AG04449 (cell line): ENCODE measurements at regions not wholly inside any gene's neighbourhood (a gene's known extent, or its start where the extent isn't known, plus 50 kb on each side); places are given as distances from the start of the nearest gene placed in this dataset.
"Not testable (repeated sequence)": the region's sequence is repeated elsewhere in the genome, so short reads cannot be mapped to it uniquely, and the experiment has no call there.

Experiments used
- CTCF ChIA-PET: fragments of 350-600 bp; formaldehyde crosslinking; extraction: SDS; loops from one replicate; lab custom pipeline; 2021; ENCODE audit warnings: antibody characterized with exemption; lab: Yijun Ruan, JAX
- POLR2A ChIA-PET: fragments of 400-600, 350-600 bp; formaldehyde crosslinking; extraction: SDS; loops from one replicate; lab custom pipeline; 2020; ENCODE audit warnings: antibody characterized with exemption, inconsistent platforms; lab: Yijun Ruan, JAX
- DNase-seq: peaks from one replicate; pipeline ENCODE4 v3.0.0-alpha.2; 2010; ENCODE audit warnings: low read depth, low spot score
- H3K4me3 ChIP-seq: 2 replicates; pipeline ENCODE4 v1.5.1; 2011; ENCODE audit warnings: low read depth, mild to moderate bottlenecking, control low read depth, low read length
- TF ChIP-seq, protein P1 (sequence below): IDR thresholded peaks from one replicate; pipeline ENCODE4 v1.5.1; 2011; ENCODE audit warnings: mild to moderate bottlenecking, moderate library complexity, low read length, control low read depth, inconsistent platforms; ENCODE audit not compliant: insufficient read depth; ENCODE audit errors: missing control alignments

DNA sequence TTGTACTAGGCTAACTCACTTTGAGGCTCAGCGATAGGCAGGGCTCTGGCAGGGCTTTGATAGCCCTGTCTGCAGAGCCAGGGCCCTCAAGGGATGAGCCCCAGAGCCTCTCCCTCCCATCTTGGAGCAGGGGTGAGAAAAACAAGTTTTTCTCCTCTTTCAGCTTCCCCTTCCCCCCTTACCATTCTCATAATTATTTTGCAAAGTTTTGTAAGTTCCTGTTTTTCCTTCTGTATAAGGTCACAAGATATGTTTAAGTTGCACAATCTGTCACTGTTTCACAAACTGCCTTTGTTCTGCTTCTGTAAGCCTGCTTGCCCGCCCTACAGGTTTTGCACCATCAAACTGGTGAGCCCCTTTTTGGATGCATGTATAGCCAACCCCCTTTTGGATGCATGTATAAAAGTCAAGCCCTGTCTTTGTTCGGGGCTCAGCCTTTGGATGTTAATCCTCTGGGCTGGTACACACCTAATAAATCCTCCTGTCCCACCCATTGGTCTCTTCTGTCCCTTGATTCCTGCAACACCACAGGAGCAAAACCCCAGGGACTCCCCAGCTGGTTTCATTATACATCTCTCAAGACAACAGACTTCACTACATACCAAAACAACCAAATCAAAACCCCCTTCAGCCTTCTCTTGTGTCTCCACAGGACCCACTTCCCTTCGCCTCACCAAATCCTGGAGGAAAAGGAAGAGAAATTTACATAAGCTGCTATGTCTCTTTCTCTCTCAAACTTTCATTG, 52.5 kb upstream of the RESF1 start:
- ChIA-PET CTCF (no interaction called here), POLR2A (no interaction called here)
- no peak for DNase-seq
- H3K4me3 ChIP-seq: no peak overlapping the region
- TF ChIP-seq, protein P1, sequence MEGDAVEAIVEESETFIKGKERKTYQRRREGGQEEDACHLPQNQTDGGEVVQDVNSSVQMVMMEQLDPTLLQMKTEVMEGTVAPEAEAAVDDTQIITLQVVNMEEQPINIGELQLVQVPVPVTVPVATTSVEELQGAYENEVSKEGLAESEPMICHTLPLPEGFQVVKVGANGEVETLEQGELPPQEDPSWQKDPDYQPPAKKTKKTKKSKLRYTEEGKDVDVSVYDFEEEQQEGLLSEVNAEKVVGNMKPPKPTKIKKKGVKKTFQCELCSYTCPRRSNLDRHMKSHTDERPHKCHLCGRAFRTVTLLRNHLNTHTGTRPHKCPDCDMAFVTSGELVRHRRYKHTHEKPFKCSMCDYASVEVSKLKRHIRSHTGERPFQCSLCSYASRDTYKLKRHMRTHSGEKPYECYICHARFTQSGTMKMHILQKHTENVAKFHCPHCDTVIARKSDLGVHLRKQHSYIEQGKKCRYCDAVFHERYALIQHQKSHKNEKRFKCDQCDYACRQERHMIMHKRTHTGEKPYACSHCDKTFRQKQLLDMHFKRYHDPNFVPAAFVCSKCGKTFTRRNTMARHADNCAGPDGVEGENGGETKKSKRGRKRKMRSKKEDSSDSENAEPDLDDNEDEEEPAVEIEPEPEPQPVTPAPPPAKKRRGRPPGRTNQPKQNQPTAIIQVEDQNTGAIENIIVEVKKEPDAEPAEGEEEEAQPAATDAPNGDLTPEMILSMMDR: no peak

DNA sequence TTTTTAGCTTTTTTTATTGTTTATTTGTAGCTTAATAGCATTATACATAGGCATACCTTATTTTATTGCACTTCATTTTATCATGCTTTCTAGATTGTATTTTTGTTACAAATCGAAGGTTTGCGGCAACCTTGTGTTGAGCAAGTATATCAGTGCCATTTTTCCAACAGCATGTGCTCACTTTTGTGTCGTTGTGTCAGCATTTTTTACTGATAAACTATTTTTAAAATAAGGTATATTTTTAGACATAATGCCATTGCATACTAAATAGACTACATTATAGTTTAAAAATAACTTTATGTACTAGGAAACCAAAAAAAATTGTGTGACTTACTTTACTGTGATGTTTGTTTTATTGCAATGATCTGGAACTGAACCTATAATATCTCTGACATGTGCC, 56.2 kb upstream of the RESF1 start:
- no peak for DNase-seq
- TF ChIP-seq, protein P1: no peak
- ChIA-PET POLR2A (no interaction called here), CTCF (no interaction called here)
- H3K4me3 ChIP-seq: no peak overlapping the region

GRCh38 chr12:31900271-31900670, 58.9 kb upstream of the RESF1 start:
- TF ChIP-seq, protein P1: no peak
- ChIA-PET POLR2A (no interaction called here), CTCF (no interaction called here)
- H3K4me3 ChIP-seq: no peak overlapping the region
- no peak for DNase-seq

DNA sequence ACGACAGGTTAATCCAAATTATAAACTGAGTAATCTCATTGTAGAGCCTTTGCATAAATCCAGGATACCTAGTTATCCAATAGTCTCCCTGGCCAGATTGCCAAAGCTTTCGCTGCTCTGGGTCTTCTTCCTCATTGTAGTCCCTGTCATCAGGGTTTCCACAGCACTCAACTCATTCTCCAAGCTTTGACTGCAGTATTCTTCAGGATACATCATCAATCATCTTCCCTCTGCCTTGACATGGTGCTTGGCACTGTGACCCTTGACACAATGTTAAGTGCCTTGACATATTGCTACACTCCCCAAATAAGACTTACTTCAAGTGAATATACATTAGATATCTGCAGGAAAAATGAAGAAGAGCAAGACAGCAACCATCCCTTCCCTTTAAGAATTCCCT, 60.1 kb upstream of the RESF1 start:
- TF ChIP-seq, protein P1: no peak
- ChIA-PET CTCF (no interaction called here), POLR2A (no interaction called here)
- DNase-seq: no peak
- H3K4me3 ChIP-seq: no peak overlapping the region

- no peak for DNase-seq
- ChIA-PET CTCF (no interaction called here), POLR2A (no interaction called here)
- TF ChIP-seq, protein P1: no peak
- no peak overlapping the region for H3K4me3 ChIP-seq
These were observed 61.3 kb upstream of the RESF1 start for GRCh38 chr12:31897781-31898503.

- H3K4me3 ChIP-seq, DNase-seq, CTCF ChIA-PET, POLR2A ChIA-PET: not testable (repeated sequence)
These were observed 62.1 kb upstream of the RESF1 start for GRCh38 chr12:31897092-31897491.
